Activated naive CD4-positive, alpha-beta T cell treated with Interleukin-2 at 50 U/mL for 16 hours (primary cell): ENCODE measurements at regions not wholly inside any gene's neighbourhood (a gene's known extent, or its start where the extent isn't known, plus 50 kb on each side); places are given as distances from the start of the nearest gene placed in this dataset.
"Not testable (repeated sequence)": the region's sequence is repeated elsewhere in the genome, so short reads cannot be mapped to it uniquely, and the experiment has no call there.

Source experiments
- DNase-seq: peaks from one replicate; pipeline ENCODE4 v3.0.0-alpha.2; 2020

GRCh38 chr6:141140905-141141304 lies 991.8 kb upstream of the GJE1 start:
- DNase-seq = no peak

GRCh38 chr6:141139461-141139860 lies 993.3 kb upstream of the GJE1 start:
- no peak for DNase-seq

GRCh38 chr6:141134723-141135122 lies 998.0 kb upstream of the GJE1 start:
- DNase-seq = no peak

- no peak for DNase-seq
Measured at GRCh38 chr6:141133836-141134235, 998.9 kb upstream of the GJE1 start.

- DNase-seq = no peak
Measured at GRCh38 chr6:141133346-141133745, 999.4 kb upstream of the GJE1 start.

GRCh38 chr6:141131616-141132015 lies 1001.1 kb upstream of the GJE1 start:
- no peak for DNase-seq

GRCh38 chr6:141123497-141123896 lies 1009.2 kb upstream of the GJE1 start:
- DNase-seq = no peak

GRCh38 chr6:141123049-141123448 lies 1009.7 kb upstream of the GJE1 start:
- DNase-seq = no peak

GRCh38 chr6:141118991-141119390 lies 1013.7 kb upstream of the GJE1 start:
- no peak for DNase-seq

- no peak for DNase-seq
Measured at GRCh38 chr6:141117874-141118273, 1014.9 kb upstream of the GJE1 start.

GRCh38 chr6:141110481-141110880 lies 1022.2 kb upstream of the GJE1 start:
- DNase-seq = no peak

- DNase-seq = no peak
Measured at GRCh38 chr6:141107591-141108160, 1025.0 kb upstream of the GJE1 start.

GRCh38 chr6:141105481-141105880 lies 1027.2 kb upstream of the GJE1 start:
- no peak for DNase-seq

GRCh38 chr6:141103246-141103645 lies 1029.5 kb upstream of the GJE1 start:
- no peak for DNase-seq

- no peak for DNase-seq
Measured at GRCh38 chr6:141097471-141097870, 1035.3 kb upstream of the GJE1 start.

GRCh38 chr6:141095308-141095707 lies 1037.4 kb upstream of the GJE1 start:
- DNase-seq = no peak

GRCh38 chr6:141088171-141088570 lies 1044.6 kb upstream of the GJE1 start:
- DNase-seq = no peak

- DNase-seq = no peak
Measured at GRCh38 chr6:141077355-141078333, 1055.1 kb upstream of the GJE1 start.

GRCh38 chr6:141057761-141058160 lies 1075.0 kb upstream of the GJE1 start:
- DNase-seq = no peak

- no peak for DNase-seq
Measured at GRCh38 chr6:141056945-141057625, 1075.6 kb upstream of the GJE1 start.

- DNase-seq = no peak
Measured at GRCh38 chr6:141050471-141050870, 1082.3 kb upstream of the GJE1 start.

- DNase-seq = no peak
Measured at GRCh38 chr6:141048451-141048850, 1084.3 kb upstream of the GJE1 start.

GRCh38 chr6:141046496-141046895 lies 1086.2 kb upstream of the GJE1 start:
- DNase-seq = not testable (repeated sequence)

GRCh38 chr6:141041596-141042087 lies 1091.1 kb upstream of the GJE1 start:
- DNase-seq = no peak
